ENCODE measurements at regions not wholly inside any gene's neighbourhood (a gene's known extent, or its start where the extent isn't known, plus 50 kb on each side); places are given as distances from the start of the nearest gene placed in this dataset.
"Not testable (repeated sequence)": the region's sequence is repeated elsewhere in the genome, so short reads cannot be mapped to it uniquely, and the experiment has no call there.

DNA sequence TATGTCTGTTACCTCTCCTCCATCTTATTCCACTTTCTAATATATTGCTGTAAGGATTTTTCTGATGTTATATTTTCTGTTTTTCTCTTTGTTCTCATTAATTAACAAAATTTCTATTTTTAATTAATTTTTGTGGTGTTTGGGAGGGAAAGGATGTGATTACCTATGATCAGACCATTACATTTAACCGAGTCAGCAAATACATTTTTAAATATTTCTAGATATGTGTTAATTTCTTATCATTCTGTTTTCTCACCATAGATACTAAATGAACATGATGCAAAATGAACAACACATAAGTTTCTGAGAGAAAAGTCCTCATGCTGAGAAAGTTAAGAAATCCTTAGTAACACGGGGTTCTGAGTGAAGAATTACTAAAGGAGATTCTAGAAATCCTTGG, 80.6 kb upstream of the P2RY1 start:
- Histone ChIP-seq H3K27ac (ENCODE audit: low read depth, low read length) (no peak overlapping the region), H3K27me3 (ENCODE audit: control insufficient read depth in 1 of 2, insufficient read depth in 2 of 2, low read length in 2 of 2) (no peaks in the 10 kb centered on the region), H3K4me3 (ENCODE audit: low read depth in 1 of 2, low read length in 2 of 2) (no peak overlapping the region), H3K36me3 (ENCODE audit: control insufficient read depth in 1 of 2, insufficient read depth in 2 of 2, low read length in 2 of 2) (no peaks in the 10 kb centered on the region), H3K9me3 (ENCODE audit: control insufficient read depth in 1 of 2, low read length in 2 of 2) (peaks cover 0 to 5% of the 10 kb centered on the region in 2 donors), H3K9ac (ENCODE audit: low read depth in 1 of 2, low read length in 2 of 2) (no peak overlapping the region), H3K4me1 (ENCODE audit: control insufficient read depth in 1 of 2, insufficient read depth in 2 of 2, low read length in 2 of 2) (no peaks in the 10 kb centered on the region)

DNA sequence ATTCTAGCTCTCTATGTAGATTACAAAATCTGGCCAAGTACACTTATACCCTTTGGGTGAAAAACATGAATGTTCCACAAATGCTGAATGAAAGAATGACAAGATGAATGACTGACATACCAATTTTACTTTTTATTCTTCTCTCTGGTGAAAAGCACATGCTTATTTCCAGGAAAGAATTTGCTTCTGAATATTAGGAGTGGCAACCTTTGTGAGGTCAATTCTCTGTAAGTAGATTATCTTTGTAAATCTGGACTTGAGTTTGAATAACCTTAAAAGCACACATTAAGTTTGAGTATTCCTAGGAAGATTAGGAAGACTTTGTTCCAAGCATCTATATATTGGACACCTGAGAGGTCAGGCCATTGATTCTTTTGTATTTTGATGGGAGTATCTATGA, 78.1 kb upstream of the P2RY1 start:
- no peaks in the 10 kb centered on the region for H3K4me1 ChIP-seq (ENCODE audit: control insufficient read depth in 1 of 2, insufficient read depth in 2 of 2, low read length in 2 of 2)
- H3K9me3 ChIP-seq (ENCODE audit: control insufficient read depth in 1 of 2, low read length in 2 of 2) = no peaks in the 10 kb centered on the region
- no peak overlapping the region for H3K9ac ChIP-seq (ENCODE audit: low read depth in 1 of 2, low read length in 2 of 2)
- no peaks in the 10 kb centered on the region for H3K36me3 ChIP-seq (ENCODE audit: control insufficient read depth in 1 of 2, insufficient read depth in 2 of 2, low read length in 2 of 2)
- H3K27me3 ChIP-seq (ENCODE audit: control insufficient read depth in 1 of 2, insufficient read depth in 2 of 2, low read length in 2 of 2) = no peaks in the 10 kb centered on the region
- no peak overlapping the region for H3K4me3 ChIP-seq (ENCODE audit: low read depth in 1 of 2, low read length in 2 of 2)
- no peak overlapping the region for H3K27ac ChIP-seq (ENCODE audit: low read depth, low read length)

DNA sequence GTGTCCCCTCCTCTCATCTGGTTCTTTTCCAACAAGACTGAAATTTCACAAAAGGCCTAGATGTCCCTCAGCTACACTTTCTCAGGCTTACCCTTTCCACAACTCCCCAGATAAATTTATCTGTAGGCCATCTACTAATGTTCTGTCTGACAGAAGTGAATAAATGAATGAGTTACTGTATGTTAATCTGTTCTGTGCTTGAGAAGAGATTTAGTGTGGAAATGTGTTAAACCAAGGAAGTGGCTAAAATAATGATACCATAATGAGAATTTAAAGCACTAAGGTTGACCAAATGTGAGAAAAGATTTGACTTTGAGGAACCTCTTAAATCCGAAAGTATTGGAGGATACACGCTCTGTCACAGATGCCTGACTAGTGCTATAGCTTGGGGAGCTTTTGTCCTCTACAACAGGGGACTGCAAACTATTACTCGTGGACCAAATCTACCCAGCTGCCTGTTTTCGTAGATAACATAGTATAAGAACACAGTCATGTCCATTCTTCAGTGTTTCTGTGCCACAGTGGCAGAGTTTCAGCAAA, 74.8 kb upstream of the P2RY1 start:
- peaks cover 0 to 4% of the 10 kb centered on the region in 2 donors for H3K9me3 ChIP-seq (ENCODE audit: control insufficient read depth in 1 of 2, low read length in 2 of 2)
- no peaks in the 10 kb centered on the region for H3K27me3 ChIP-seq (ENCODE audit: control insufficient read depth in 1 of 2, insufficient read depth in 2 of 2, low read length in 2 of 2)
- no peak overlapping the region for H3K9ac ChIP-seq (ENCODE audit: low read depth in 1 of 2, low read length in 2 of 2)
- no peak overlapping the region for H3K4me3 ChIP-seq (ENCODE audit: low read depth in 1 of 2, low read length in 2 of 2)
- no peaks in the 10 kb centered on the region for H3K36me3 ChIP-seq (ENCODE audit: control insufficient read depth in 1 of 2, insufficient read depth in 2 of 2, low read length in 2 of 2)
- H3K4me1 ChIP-seq (ENCODE audit: control insufficient read depth in 1 of 2, insufficient read depth in 2 of 2, low read length in 2 of 2) = no peaks in the 10 kb centered on the region
- no peak overlapping the region for H3K27ac ChIP-seq (ENCODE audit: low read depth, low read length)

DNA sequence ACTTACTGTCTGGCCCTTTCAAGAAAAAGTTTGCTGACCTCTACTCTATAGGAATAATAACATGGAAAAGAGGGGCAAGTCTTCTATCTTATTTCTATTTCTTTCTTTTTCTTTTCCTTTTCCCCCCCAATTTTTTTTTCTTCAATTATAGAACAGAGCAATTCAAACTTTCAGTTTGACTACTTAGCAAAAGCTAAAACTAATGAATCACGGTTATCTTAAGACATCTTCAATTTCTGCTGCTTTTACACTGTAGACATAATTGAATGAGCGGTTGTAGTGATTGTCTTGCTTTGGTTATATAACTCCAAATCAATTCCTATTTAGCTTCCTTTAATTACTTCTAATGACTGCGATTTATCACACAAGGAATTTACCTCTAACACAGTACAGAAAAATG, 74.3 kb upstream of the P2RY1 start:
- H3K27me3 ChIP-seq (ENCODE audit: control insufficient read depth in 1 of 2, insufficient read depth in 2 of 2, low read length in 2 of 2) = no peaks in the 10 kb centered on the region
- H3K27ac ChIP-seq (ENCODE audit: low read depth, low read length) = no peak overlapping the region
- H3K4me3 ChIP-seq (ENCODE audit: low read depth in 1 of 2, low read length in 2 of 2) = no peak overlapping the region
- no peak overlapping the region for H3K9ac ChIP-seq (ENCODE audit: low read depth in 1 of 2, low read length in 2 of 2)
- H3K9me3 ChIP-seq (ENCODE audit: control insufficient read depth in 1 of 2, low read length in 2 of 2) = peaks cover 0 to 4% of the 10 kb centered on the region in 2 donors
- no peaks in the 10 kb centered on the region for H3K36me3 ChIP-seq (ENCODE audit: control insufficient read depth in 1 of 2, insufficient read depth in 2 of 2, low read length in 2 of 2)
- no peaks in the 10 kb centered on the region for H3K4me1 ChIP-seq (ENCODE audit: control insufficient read depth in 1 of 2, insufficient read depth in 2 of 2, low read length in 2 of 2)

DNA sequence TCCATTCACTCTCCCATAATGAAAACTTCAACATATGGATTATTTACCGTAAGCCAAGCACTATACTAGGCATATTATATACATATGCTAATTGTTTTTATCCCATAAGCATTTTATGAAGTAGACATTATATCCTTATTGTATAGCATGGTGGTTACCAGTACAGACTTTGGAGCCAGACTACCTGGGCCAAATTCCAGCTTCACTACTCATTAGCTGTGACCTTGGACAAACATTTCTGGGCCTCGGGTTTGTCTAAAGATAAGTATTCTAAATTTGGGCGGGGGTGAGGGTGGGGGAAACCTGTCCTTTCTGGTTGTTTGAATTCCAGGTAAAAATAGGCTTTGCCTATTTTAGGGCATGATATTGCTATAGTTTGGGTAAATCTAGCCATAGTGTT, 66.5 kb upstream of the P2RY1 start:
- no peak overlapping the region for H3K9ac ChIP-seq (ENCODE audit: low read depth in 1 of 2, low read length in 2 of 2)
- H3K36me3 ChIP-seq (ENCODE audit: control insufficient read depth in 1 of 2, insufficient read depth in 2 of 2, low read length in 2 of 2) = no peaks in the 10 kb centered on the region
- no peak overlapping the region for H3K27ac ChIP-seq (ENCODE audit: low read depth, low read length)
- H3K4me1 ChIP-seq (ENCODE audit: control insufficient read depth in 1 of 2, insufficient read depth in 2 of 2, low read length in 2 of 2) = no peaks in the 10 kb centered on the region
- no peak overlapping the region for H3K4me3 ChIP-seq (ENCODE audit: low read depth in 1 of 2, low read length in 2 of 2)
- H3K9me3 ChIP-seq (ENCODE audit: control insufficient read depth in 1 of 2, low read length in 2 of 2) = peaks cover 0 to 4% of the 10 kb centered on the region in 2 donors
- no peaks in the 10 kb centered on the region for H3K27me3 ChIP-seq (ENCODE audit: control insufficient read depth in 1 of 2, insufficient read depth in 2 of 2, low read length in 2 of 2)

DNA sequence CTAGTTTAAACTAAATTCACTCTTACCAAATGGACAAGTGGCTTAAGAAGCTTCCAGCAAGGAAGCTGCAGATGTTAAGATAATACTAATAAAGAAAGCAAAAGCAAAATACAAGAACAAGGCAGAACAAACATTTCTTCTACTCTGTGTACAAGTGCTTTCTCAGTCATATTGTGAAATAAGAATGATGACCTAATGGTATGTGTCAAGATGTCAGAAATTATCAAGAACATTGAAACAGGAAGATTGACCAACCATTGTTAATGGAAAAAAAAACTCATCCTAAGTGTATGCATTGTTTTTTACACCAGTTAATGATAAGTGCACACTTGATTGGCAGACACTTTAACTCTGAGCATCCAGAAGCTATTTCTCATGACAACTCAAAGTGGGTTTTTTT, 65.4 kb upstream of the P2RY1 start:
- Histone ChIP-seq H3K27me3 (ENCODE audit: control insufficient read depth in 1 of 2, insufficient read depth in 2 of 2, low read length in 2 of 2) (no peaks in the 10 kb centered on the region), H3K36me3 (ENCODE audit: control insufficient read depth in 1 of 2, insufficient read depth in 2 of 2, low read length in 2 of 2) (no peaks in the 10 kb centered on the region), H3K4me1 (ENCODE audit: control insufficient read depth in 1 of 2, insufficient read depth in 2 of 2, low read length in 2 of 2) (no peaks in the 10 kb centered on the region), H3K4me3 (ENCODE audit: low read depth in 1 of 2, low read length in 2 of 2) (no peak overlapping the region), H3K9me3 (ENCODE audit: control insufficient read depth in 1 of 2, low read length in 2 of 2) (no peaks in the 10 kb centered on the region), H3K9ac (ENCODE audit: low read depth in 1 of 2, low read length in 2 of 2) (no peak overlapping the region), H3K27ac (ENCODE audit: low read depth, low read length) (no peak overlapping the region)

DNA sequence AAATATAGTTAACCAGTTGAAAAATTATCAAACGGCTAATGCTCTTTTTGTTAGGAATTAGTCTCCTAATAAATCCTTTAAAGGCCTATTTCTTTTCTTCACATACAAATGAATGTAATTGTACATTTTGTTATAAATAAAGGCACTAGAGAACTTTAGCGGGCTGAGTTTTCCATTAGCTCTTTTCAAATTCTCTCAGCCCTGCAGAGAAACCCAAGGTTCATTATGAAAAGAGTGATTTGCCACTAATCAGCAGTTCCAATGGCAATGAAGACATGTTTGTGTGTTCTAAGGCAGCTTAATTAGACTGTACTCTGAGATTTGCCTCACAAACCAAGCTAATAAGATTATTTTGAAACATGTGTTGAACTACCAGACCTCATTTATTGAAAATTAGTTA, 64.6 kb upstream of the P2RY1 start:
- Histone ChIP-seq H3K4me3 (ENCODE audit: low read depth in 1 of 2, low read length in 2 of 2) (no peak overlapping the region), H3K4me1 (ENCODE audit: control insufficient read depth in 1 of 2, insufficient read depth in 2 of 2, low read length in 2 of 2) (no peaks in the 10 kb centered on the region), H3K27me3 (ENCODE audit: control insufficient read depth in 1 of 2, insufficient read depth in 2 of 2, low read length in 2 of 2) (no peaks in the 10 kb centered on the region), H3K27ac (ENCODE audit: low read depth, low read length) (no peak overlapping the region), H3K9me3 (ENCODE audit: control insufficient read depth in 1 of 2, low read length in 2 of 2) (no peaks in the 10 kb centered on the region), H3K9ac (ENCODE audit: low read depth in 1 of 2, low read length in 2 of 2) (no peak overlapping the region), H3K36me3 (ENCODE audit: control insufficient read depth in 1 of 2, insufficient read depth in 2 of 2, low read length in 2 of 2) (no peaks in the 10 kb centered on the region)

DNA sequence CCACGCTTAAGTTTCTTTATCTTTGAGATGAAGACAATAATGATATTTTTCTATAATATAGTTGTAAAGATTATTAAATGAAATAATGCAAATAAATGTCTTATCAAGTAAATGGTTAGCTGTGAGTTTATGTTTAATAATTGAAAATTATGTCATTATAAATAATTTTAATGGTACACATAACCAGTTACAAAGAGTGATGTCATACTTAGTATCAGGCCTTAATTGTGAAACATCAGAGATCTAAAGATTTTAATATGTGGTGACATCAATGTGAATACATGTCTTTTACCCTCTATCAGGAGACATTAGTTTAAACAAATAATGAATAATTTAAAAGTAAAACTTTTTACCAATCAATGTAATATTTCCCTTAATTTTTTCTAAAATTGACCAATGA, 63.8 kb upstream of the P2RY1 start:
- Histone ChIP-seq H3K36me3 (ENCODE audit: control insufficient read depth in 1 of 2, insufficient read depth in 2 of 2, low read length in 2 of 2) (no peaks in the 10 kb centered on the region), H3K27ac (ENCODE audit: low read depth, low read length) (no peak overlapping the region), H3K27me3 (ENCODE audit: control insufficient read depth in 1 of 2, insufficient read depth in 2 of 2, low read length in 2 of 2) (no peaks in the 10 kb centered on the region), H3K9me3 (ENCODE audit: control insufficient read depth in 1 of 2, low read length in 2 of 2) (no peaks in the 10 kb centered on the region), H3K4me3 (ENCODE audit: low read depth in 1 of 2, low read length in 2 of 2) (no peak overlapping the region), H3K9ac (ENCODE audit: low read depth in 1 of 2, low read length in 2 of 2) (no peak overlapping the region), H3K4me1 (ENCODE audit: control insufficient read depth in 1 of 2, insufficient read depth in 2 of 2, low read length in 2 of 2) (no peaks in the 10 kb centered on the region)

DNA sequence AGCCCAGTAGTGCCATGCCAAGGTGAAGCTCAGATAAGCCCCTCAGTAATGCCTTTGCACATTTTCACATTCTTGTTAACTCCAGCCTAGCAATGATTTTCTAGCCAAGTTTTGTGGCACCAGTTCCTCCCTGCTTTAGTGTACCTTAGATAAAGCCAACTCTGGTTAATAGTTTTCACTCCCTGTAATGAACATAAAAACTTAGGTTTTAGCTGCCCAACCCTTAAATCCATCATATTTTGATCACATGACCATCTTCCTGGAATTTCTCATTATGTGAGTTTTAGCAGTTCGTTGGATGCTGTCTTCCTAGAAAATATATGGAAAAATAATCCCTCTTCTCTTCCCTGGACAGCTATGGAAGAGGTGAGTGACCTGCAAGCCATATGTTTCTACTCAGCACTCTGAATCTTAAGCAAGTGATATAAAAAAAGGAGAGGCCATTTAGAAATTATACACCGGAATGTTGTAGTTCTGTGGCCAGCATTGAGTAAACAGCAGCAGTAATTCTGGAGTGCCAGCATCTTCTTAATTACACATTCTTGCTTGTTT, 62.2 kb upstream of the P2RY1 start:
- H3K9ac ChIP-seq (ENCODE audit: low read depth in 1 of 2, low read length in 2 of 2) = no peak overlapping the region
- H3K4me3 ChIP-seq (ENCODE audit: low read depth in 1 of 2, low read length in 2 of 2) = no peak overlapping the region
- H3K4me1 ChIP-seq (ENCODE audit: control insufficient read depth in 1 of 2, insufficient read depth in 2 of 2, low read length in 2 of 2) = no peaks in the 10 kb centered on the region
- H3K27ac ChIP-seq (ENCODE audit: low read depth, low read length) = no peak overlapping the region
- no peaks in the 10 kb centered on the region for H3K9me3 ChIP-seq (ENCODE audit: control insufficient read depth in 1 of 2, low read length in 2 of 2)
- no peaks in the 10 kb centered on the region for H3K36me3 ChIP-seq (ENCODE audit: control insufficient read depth in 1 of 2, insufficient read depth in 2 of 2, low read length in 2 of 2)
- no peaks in the 10 kb centered on the region for H3K27me3 ChIP-seq (ENCODE audit: control insufficient read depth in 1 of 2, insufficient read depth in 2 of 2, low read length in 2 of 2)

DNA sequence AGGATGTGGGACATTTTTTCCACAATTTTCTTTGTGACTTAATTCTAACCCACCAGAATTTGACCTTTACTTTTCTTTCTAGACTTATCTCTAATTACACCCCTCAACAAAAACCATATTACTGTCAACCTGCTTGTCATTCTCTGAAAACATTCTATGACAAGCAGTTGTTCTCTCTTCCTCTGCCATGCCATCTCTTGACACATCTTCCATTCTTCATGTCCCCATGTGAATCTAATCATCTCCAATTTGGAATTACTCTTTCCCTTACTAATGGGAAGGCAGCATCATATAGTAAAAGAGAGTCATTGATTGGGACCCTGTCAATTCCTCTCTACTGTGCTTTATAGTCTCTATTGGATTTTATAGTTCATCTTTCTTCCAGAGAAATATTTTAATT, 61.3 kb upstream of the P2RY1 start:
- no peak overlapping the region for H3K9ac ChIP-seq (ENCODE audit: low read depth in 1 of 2, low read length in 2 of 2)
- no peaks in the 10 kb centered on the region for H3K27me3 ChIP-seq (ENCODE audit: control insufficient read depth in 1 of 2, insufficient read depth in 2 of 2, low read length in 2 of 2)
- no peaks in the 10 kb centered on the region for H3K36me3 ChIP-seq (ENCODE audit: control insufficient read depth in 1 of 2, insufficient read depth in 2 of 2, low read length in 2 of 2)
- H3K4me3 ChIP-seq (ENCODE audit: low read depth in 1 of 2, low read length in 2 of 2) = no peak overlapping the region
- H3K9me3 ChIP-seq (ENCODE audit: control insufficient read depth in 1 of 2, low read length in 2 of 2) = no peaks in the 10 kb centered on the region
- no peak overlapping the region for H3K27ac ChIP-seq (ENCODE audit: low read depth, low read length)
- no peaks in the 10 kb centered on the region for H3K4me1 ChIP-seq (ENCODE audit: control insufficient read depth in 1 of 2, insufficient read depth in 2 of 2, low read length in 2 of 2)

DNA sequence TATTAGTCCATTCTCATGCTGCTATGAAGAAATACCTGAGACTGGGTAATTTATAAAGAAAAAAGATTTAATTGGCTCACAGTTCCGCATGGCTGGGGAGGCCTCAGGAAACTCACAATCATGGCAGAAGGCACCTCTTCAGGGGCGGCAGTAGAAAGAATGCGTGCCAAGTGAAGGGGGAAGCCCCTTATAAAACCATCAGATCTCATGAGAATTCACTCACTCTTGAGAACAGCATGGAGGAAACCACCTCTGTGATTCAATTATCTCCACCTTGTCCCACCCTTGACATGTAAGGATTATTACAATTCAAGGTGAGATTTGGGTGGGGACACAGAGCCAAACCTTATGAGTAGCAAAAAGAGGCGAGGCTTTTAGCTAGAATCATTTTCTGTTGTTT, 60.7 kb upstream of the P2RY1 start:
- H3K4me3 ChIP-seq (ENCODE audit: low read depth in 1 of 2, low read length in 2 of 2); H3K27me3 ChIP-seq (ENCODE audit: control insufficient read depth in 1 of 2, insufficient read depth in 2 of 2, low read length in 2 of 2); H3K4me1 ChIP-seq (ENCODE audit: control insufficient read depth in 1 of 2, insufficient read depth in 2 of 2, low read length in 2 of 2); H3K27ac ChIP-seq (ENCODE audit: low read depth, low read length); H3K9ac ChIP-seq (ENCODE audit: low read depth in 1 of 2, low read length in 2 of 2); H3K36me3 ChIP-seq (ENCODE audit: control insufficient read depth in 1 of 2, insufficient read depth in 2 of 2, low read length in 2 of 2); H3K9me3 ChIP-seq (ENCODE audit: control insufficient read depth in 1 of 2, low read length in 2 of 2): not testable (repeated sequence)

All from duodenal mucosa (tissue), 2 donors.